ENCODE measurements at regions not wholly inside any gene's neighbourhood (a gene's known extent, or its start where the extent isn't known, plus 50 kb on each side); places are given as distances from the start of the nearest gene placed in this dataset.

DNA sequence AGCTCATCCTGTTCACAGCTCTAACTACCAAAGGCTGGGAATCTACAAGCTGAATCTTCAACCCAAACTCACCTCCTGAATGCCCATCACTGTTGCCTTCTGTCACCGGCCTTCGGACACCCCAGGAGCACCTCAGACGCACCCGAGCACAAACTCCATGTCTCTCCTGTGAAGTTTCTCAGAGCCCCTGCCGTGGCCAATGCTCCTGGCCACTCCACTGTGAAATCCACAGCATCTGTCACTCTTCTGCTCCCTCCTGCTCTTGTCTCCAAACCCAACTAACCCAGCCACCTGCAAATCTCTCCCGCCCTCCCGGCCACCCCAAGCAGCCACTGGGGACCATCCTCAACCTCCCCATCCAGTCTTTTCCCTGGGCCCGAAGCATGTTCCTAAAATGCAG lies 457.9 kb upstream of the SALL3 start:
- Histone ChIP-seq H3K36me3 (ENCODE audit: insufficient read depth, low read length) (no peaks in the 10 kb centered on the region), H3K79me2 (ENCODE audit: insufficient read depth, low read depth, low read length) (no peaks in the 10 kb centered on the region), H3K9me2 (ENCODE audit: insufficient read depth, low read length) (no peaks in the 10 kb centered on the region), H3K4me3 (ENCODE audit: low read depth, low read length, poor library complexity, severe bottlenecking) (no peak overlapping the region), H3K27ac (ENCODE audit: low read depth, low read length, poor library complexity, severe bottlenecking) (no peak overlapping the region), H3K9me3 (ENCODE audit: low read length) (no peaks in the 10 kb centered on the region), H2AFZ (ENCODE audit: low read length) (no peak overlapping the region), H3K4me2 (ENCODE audit: low read length) (no peak overlapping the region), H4K20me1 (ENCODE audit: insufficient read depth, low read length) (no peaks in the 10 kb centered on the region), H3K4me1 (ENCODE audit: insufficient read depth, low read length, poor library complexity, severe bottlenecking) (no peaks in the 10 kb centered on the region)
- DNase-seq (ENCODE audit: low spot score): no peak
- ChIA-PET CTCF (ENCODE audit: unreplicated experiment) (no interaction called here), POLR2A (no interaction called here)
- no TSS peak for BruUV-seq (replicated peaks)
- intact Hi-C loops (cut with micrococcal nuclease; ENCODE audit: unreplicated experiment): no loop called here
- TF ChIP-seq, protein P1, sequence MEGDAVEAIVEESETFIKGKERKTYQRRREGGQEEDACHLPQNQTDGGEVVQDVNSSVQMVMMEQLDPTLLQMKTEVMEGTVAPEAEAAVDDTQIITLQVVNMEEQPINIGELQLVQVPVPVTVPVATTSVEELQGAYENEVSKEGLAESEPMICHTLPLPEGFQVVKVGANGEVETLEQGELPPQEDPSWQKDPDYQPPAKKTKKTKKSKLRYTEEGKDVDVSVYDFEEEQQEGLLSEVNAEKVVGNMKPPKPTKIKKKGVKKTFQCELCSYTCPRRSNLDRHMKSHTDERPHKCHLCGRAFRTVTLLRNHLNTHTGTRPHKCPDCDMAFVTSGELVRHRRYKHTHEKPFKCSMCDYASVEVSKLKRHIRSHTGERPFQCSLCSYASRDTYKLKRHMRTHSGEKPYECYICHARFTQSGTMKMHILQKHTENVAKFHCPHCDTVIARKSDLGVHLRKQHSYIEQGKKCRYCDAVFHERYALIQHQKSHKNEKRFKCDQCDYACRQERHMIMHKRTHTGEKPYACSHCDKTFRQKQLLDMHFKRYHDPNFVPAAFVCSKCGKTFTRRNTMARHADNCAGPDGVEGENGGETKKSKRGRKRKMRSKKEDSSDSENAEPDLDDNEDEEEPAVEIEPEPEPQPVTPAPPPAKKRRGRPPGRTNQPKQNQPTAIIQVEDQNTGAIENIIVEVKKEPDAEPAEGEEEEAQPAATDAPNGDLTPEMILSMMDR (conservative IDR thresholded peaks at IDR 0.05; ENCODE audit: low read length): no peak
- no peak for TF ChIP-seq EZH2phosphoT487 (IDR thresholded peaks at IDR 0.05; ENCODE audit: borderline replicate concordance, low read depth, low read length)

DNA sequence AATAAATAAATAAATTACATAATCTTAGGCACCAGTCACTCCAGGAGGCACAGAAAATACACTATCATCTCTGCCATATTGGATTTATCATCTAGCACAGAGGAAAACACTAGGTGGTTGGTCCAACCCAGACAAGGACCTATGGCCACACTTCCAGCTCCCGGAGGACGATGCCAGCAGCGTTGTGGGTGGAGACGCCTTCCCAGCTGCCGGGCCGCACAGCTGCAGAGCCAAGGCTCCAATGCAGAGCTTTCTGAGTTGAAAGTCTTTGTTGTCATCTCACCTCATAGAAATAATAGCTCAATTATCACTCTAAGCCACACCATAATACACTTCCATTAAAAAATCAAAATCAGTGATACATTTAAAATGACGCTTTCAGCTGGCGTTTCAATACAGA lies 457.1 kb upstream of the SALL3 start:
- Histone ChIP-seq H3K9me3 (ENCODE audit: low read length) (no peaks in the 10 kb centered on the region), H3K27ac (ENCODE audit: low read depth, low read length, poor library complexity, severe bottlenecking) (no peak overlapping the region), H4K20me1 (ENCODE audit: insufficient read depth, low read length) (no peaks in the 10 kb centered on the region), H3K9me2 (ENCODE audit: insufficient read depth, low read length) (no peaks in the 10 kb centered on the region), H3K4me3 (ENCODE audit: low read depth, low read length, poor library complexity, severe bottlenecking) (no peak overlapping the region), H3K79me2 (ENCODE audit: insufficient read depth, low read depth, low read length) (no peaks in the 10 kb centered on the region), H3K4me2 (ENCODE audit: low read length) (no peak overlapping the region), H2AFZ (ENCODE audit: low read length) (no peak overlapping the region), H3K4me1 (ENCODE audit: insufficient read depth, low read length, poor library complexity, severe bottlenecking) (no peaks in the 10 kb centered on the region), H3K36me3 (ENCODE audit: insufficient read depth, low read length) (no peaks in the 10 kb centered on the region)
- intact Hi-C loops (cut with micrococcal nuclease; ENCODE audit: unreplicated experiment): no loop called here
- BruUV-seq (replicated peaks): no TSS peak
- POLR2A ChIA-PET: no interaction called here
- no peak for DNase-seq (ENCODE audit: low spot score)
- TF ChIP-seq, protein P1 (conservative IDR thresholded peaks at IDR 0.05; ENCODE audit: low read length): no peak
- TF ChIP-seq EZH2phosphoT487 (IDR thresholded peaks at IDR 0.05; ENCODE audit: borderline replicate concordance, low read depth, low read length): no peak
- CTCF ChIA-PET (ENCODE audit: unreplicated experiment): no interaction called here

- no peaks in the 10 kb centered on the region for H3K9me2 ChIP-seq (ENCODE audit: insufficient read depth, low read length)
- ChIA-PET POLR2A (no interaction called here), CTCF (ENCODE audit: unreplicated experiment) (no interaction called here)
- no peak overlapping the region for H2AFZ ChIP-seq (ENCODE audit: low read length)
- DNase-seq (ENCODE audit: low spot score): no peak
- H3K4me3 ChIP-seq (ENCODE audit: low read depth, low read length, poor library complexity, severe bottlenecking): no peak overlapping the region
- no TSS peak for BruUV-seq (replicated peaks)
- intact Hi-C loops (cut with micrococcal nuclease; ENCODE audit: unreplicated experiment): no loop called here
- no peaks in the 10 kb centered on the region for H3K9me3 ChIP-seq (ENCODE audit: low read length)
- H3K27ac ChIP-seq (ENCODE audit: low read depth, low read length, poor library complexity, severe bottlenecking): no peak overlapping the region
- TF ChIP-seq EZH2phosphoT487 (IDR thresholded peaks at IDR 0.05; ENCODE audit: borderline replicate concordance, low read depth, low read length): no peak
- TF ChIP-seq, protein P1 (conservative IDR thresholded peaks at IDR 0.05; ENCODE audit: low read length): no peak
- no peak overlapping the region for H3K4me2 ChIP-seq (ENCODE audit: low read length)
- no peaks in the 10 kb centered on the region for H3K4me1 ChIP-seq (ENCODE audit: insufficient read depth, low read length, poor library complexity, severe bottlenecking)
- no peaks in the 10 kb centered on the region for H3K36me3 ChIP-seq (ENCODE audit: insufficient read depth, low read length)
- no peaks in the 10 kb centered on the region for H4K20me1 ChIP-seq (ENCODE audit: insufficient read depth, low read length)
- no peaks in the 10 kb centered on the region for H3K79me2 ChIP-seq (ENCODE audit: insufficient read depth, low read depth, low read length)
Observed at GRCh38 chr18:78523850-78524249, 455.8 kb upstream of the SALL3 start.
